ENCODE measurements at regions not wholly inside any gene's neighbourhood (a gene's known extent, or its start where the extent isn't known, plus 50 kb on each side); places are given as distances from the start of the nearest gene placed in this dataset.

- DNase-seq (no peak), ATAC-seq (ENCODE audit: insufficient read depth, low read depth) (no peak)
- Histone ChIP-seq H4K20me1 (ENCODE audit: insufficient read depth, low read length) (no peaks in the 10 kb centered on the region), H3K9me3 (ENCODE audit: insufficient read depth, low read length, severe bottlenecking) (no peaks in the 10 kb centered on the region), H3K27ac (ENCODE audit: low read length) (no peak overlapping the region), H3K79me2 (ENCODE audit: insufficient read depth, low read length) (no peaks in the 10 kb centered on the region), H3K36me3 (ENCODE audit: insufficient read depth, low read length) (no peaks in the 10 kb centered on the region), H3K4me3 (ENCODE audit: low read depth in 1 of 2, low read length in 2 of 2) (no peak overlapping the region), H3K27me3 (ENCODE audit: insufficient read depth, low read length, poor library complexity) (no peaks in the 10 kb centered on the region), H3K4me2 (ENCODE audit: insufficient read depth, low read length) (no peak overlapping the region), H3K9ac (ENCODE audit: low read depth, low read length) (no peak overlapping the region), H2AFZ (ENCODE audit: low read depth, low read length) (no peak overlapping the region), H3K4me1 (ENCODE audit: insufficient read depth, low read length) (no peaks in the 10 kb centered on the region)
- TF ChIP-seq EZH2 (IDR thresholded peaks at IDR 0.05; ENCODE audit: borderline replicate concordance, low read depth, low read length, severe bottlenecking): no peak
- no peak for TF ChIP-seq CTCF (IDR thresholded peaks at IDR 0.05; ENCODE audit: borderline replicate concordance, extremely low read depth, low read length, poor library complexity, severe bottlenecking)
Measured at GRCh38 chr10:52665821-52666220, 106.8 kb downstream of the MBL2 start.

GRCh38 chr10:52666931-52667330 lies 105.7 kb downstream of the MBL2 start:
- Histone ChIP-seq H3K4me1 (ENCODE audit: insufficient read depth, low read length) (no peaks in the 10 kb centered on the region), H3K9ac (ENCODE audit: low read depth, low read length) (no peak overlapping the region), H3K27ac (ENCODE audit: low read length) (no peak overlapping the region), H4K20me1 (ENCODE audit: insufficient read depth, low read length) (no peaks in the 10 kb centered on the region), H3K27me3 (ENCODE audit: insufficient read depth, low read length, poor library complexity) (no peaks in the 10 kb centered on the region), H3K9me3 (ENCODE audit: insufficient read depth, low read length, severe bottlenecking) (no peaks in the 10 kb centered on the region), H3K4me3 (ENCODE audit: low read depth in 1 of 2, low read length in 2 of 2) (no peak overlapping the region), H2AFZ (ENCODE audit: low read depth, low read length) (no peak overlapping the region), H3K4me2 (ENCODE audit: insufficient read depth, low read length) (no peak overlapping the region), H3K36me3 (ENCODE audit: insufficient read depth, low read length) (no peaks in the 10 kb centered on the region), H3K79me2 (ENCODE audit: insufficient read depth, low read length) (no peaks in the 10 kb centered on the region)
- TF ChIP-seq EZH2 (IDR thresholded peaks at IDR 0.05; ENCODE audit: borderline replicate concordance, low read depth, low read length, severe bottlenecking): no peak
- TF ChIP-seq CTCF (IDR thresholded peaks at IDR 0.05; ENCODE audit: borderline replicate concordance, extremely low read depth, low read length, poor library complexity, severe bottlenecking): no peak
- ATAC-seq (ENCODE audit: insufficient read depth, low read depth): no peak
- no peak for DNase-seq

- Histone ChIP-seq H3K9me3 (ENCODE audit: insufficient read depth, low read length, severe bottlenecking) (no peaks in the 10 kb centered on the region), H3K4me1 (ENCODE audit: insufficient read depth, low read length) (no peaks in the 10 kb centered on the region), H3K36me3 (ENCODE audit: insufficient read depth, low read length) (no peaks in the 10 kb centered on the region), H3K4me2 (ENCODE audit: insufficient read depth, low read length) (no peak overlapping the region), H4K20me1 (ENCODE audit: insufficient read depth, low read length) (no peaks in the 10 kb centered on the region), H3K79me2 (ENCODE audit: insufficient read depth, low read length) (no peaks in the 10 kb centered on the region), H3K27me3 (ENCODE audit: insufficient read depth, low read length, poor library complexity) (no peaks in the 10 kb centered on the region), H3K9ac (ENCODE audit: low read depth, low read length) (no peak overlapping the region), H3K27ac (ENCODE audit: low read length) (no peak overlapping the region), H2AFZ (ENCODE audit: low read depth, low read length) (no peak overlapping the region), H3K4me3 (ENCODE audit: low read depth in 1 of 2, low read length in 2 of 2) (no peak overlapping the region)
- DNase-seq (no peak), ATAC-seq (ENCODE audit: insufficient read depth, low read depth) (no peak)
- TF ChIP-seq CTCF (IDR thresholded peaks at IDR 0.05; ENCODE audit: borderline replicate concordance, extremely low read depth, low read length, poor library complexity, severe bottlenecking): no peak
- TF ChIP-seq EZH2 (IDR thresholded peaks at IDR 0.05; ENCODE audit: borderline replicate concordance, low read depth, low read length, severe bottlenecking): no peak
Measured at GRCh38 chr10:52668024-52668423, 104.6 kb downstream of the MBL2 start.

GRCh38 chr10:52672880-52673279 lies 99.7 kb downstream of the MBL2 start:
- no peak for TF ChIP-seq CTCF (IDR thresholded peaks at IDR 0.05; ENCODE audit: borderline replicate concordance, extremely low read depth, low read length, poor library complexity, severe bottlenecking)
- no peak for TF ChIP-seq EZH2 (IDR thresholded peaks at IDR 0.05; ENCODE audit: borderline replicate concordance, low read depth, low read length, severe bottlenecking)
- Histone ChIP-seq H3K9me3 (ENCODE audit: insufficient read depth, low read length, severe bottlenecking) (peaks cover 5% of the 10 kb centered on the region), H4K20me1 (ENCODE audit: insufficient read depth, low read length) (no peaks in the 10 kb centered on the region), H3K79me2 (ENCODE audit: insufficient read depth, low read length) (no peaks in the 10 kb centered on the region), H3K36me3 (ENCODE audit: insufficient read depth, low read length) (no peaks in the 10 kb centered on the region), H3K4me1 (ENCODE audit: insufficient read depth, low read length) (no peaks in the 10 kb centered on the region), H3K4me3 (ENCODE audit: low read depth in 1 of 2, low read length in 2 of 2) (no peak overlapping the region), H3K27me3 (ENCODE audit: insufficient read depth, low read length, poor library complexity) (no peaks in the 10 kb centered on the region), H3K9ac (ENCODE audit: low read depth, low read length) (no peak overlapping the region), H2AFZ (ENCODE audit: low read depth, low read length) (no peak overlapping the region), H3K27ac (ENCODE audit: low read length) (no peak overlapping the region), H3K4me2 (ENCODE audit: insufficient read depth, low read length) (no peak overlapping the region)
- ATAC-seq (ENCODE audit: insufficient read depth, low read depth) (no peak), DNase-seq (no peak)

Data from DND-41 (cell line).